DND-41 (cell line): ENCODE measurements at regions not wholly inside any gene's neighbourhood (a gene's known extent, or its start where the extent isn't known, plus 50 kb on each side); places are given as distances from the start of the nearest gene placed in this dataset.

Source experiments
- EZH2 ChIP-seq: IDR thresholded peaks from 3 replicates; pipeline ENCODE4 v1.6.1; 2012; ENCODE audit warnings: borderline replicate concordance, low read depth, mild to moderate bottlenecking, moderate library complexity, low read length, inconsistent platforms; ENCODE audit not compliant: severe bottlenecking
- TF ChIP-seq, protein P1 (sequence below): IDR thresholded peaks from 2 replicates; pipeline ENCODE4 v1.5.1; 2012; ENCODE audit warnings: borderline replicate concordance, low read length, moderate library complexity, mild to moderate bottlenecking; ENCODE audit not compliant: poor library complexity, severe bottlenecking; ENCODE audit errors: extremely low read depth

DNA sequence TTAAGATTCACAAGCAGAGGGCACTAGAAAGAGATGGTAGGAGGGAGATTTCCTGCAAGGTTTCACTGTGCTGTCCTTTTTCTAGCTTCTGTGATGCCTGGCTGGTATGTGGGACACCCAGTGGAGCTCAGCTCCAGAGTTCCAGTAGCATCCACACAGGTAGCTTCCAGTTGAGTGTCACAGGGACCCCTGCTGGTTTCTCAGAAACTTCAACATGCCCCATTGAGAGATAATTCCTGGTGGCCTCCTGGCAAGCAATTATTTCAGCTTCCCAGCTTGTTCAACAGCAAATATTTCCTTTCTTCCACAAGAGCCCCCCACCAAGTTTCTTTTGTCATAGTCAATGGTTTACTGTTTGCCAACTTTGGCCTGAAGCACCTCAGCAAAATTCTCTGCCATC lies 858.7 kb downstream of the REEP3 start:
- TF ChIP-seq, protein P1, sequence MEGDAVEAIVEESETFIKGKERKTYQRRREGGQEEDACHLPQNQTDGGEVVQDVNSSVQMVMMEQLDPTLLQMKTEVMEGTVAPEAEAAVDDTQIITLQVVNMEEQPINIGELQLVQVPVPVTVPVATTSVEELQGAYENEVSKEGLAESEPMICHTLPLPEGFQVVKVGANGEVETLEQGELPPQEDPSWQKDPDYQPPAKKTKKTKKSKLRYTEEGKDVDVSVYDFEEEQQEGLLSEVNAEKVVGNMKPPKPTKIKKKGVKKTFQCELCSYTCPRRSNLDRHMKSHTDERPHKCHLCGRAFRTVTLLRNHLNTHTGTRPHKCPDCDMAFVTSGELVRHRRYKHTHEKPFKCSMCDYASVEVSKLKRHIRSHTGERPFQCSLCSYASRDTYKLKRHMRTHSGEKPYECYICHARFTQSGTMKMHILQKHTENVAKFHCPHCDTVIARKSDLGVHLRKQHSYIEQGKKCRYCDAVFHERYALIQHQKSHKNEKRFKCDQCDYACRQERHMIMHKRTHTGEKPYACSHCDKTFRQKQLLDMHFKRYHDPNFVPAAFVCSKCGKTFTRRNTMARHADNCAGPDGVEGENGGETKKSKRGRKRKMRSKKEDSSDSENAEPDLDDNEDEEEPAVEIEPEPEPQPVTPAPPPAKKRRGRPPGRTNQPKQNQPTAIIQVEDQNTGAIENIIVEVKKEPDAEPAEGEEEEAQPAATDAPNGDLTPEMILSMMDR, result no peak
- no peak for TF ChIP-seq EZH2
